T-helper 17 cell (primary cell): ENCODE measurements at regions not wholly inside any gene's neighbourhood (a gene's known extent, or its start where the extent isn't known, plus 50 kb on each side); places are given as distances from the start of the nearest gene placed in this dataset.

ENCODE experiments used
- ATAC-seq: fragments of 150-1000 bp; cut with Tn5 transposase; 2 replicates; pipeline ENCODE4 v1.10.0; 2021; ENCODE audit warnings: mild to moderate bottlenecking, moderate library complexity
- DNase-seq, 3 donors: peaks; one replicate each; pipeline versions ENCODE4 v3.0.0 to v3.0.0-alpha.2; 2020 to 2021
- H3K9me3 ChIP-seq: one replicate; pipeline ENCODE4 v1.7.0; 2013; ENCODE audit warnings: low read length, mild to moderate bottlenecking; ENCODE audit not compliant: control insufficient read depth, poor library complexity, severe bottlenecking
- H3K27ac Mint-ChIP-seq: one replicate; pipeline ENCODE4 v1.8.0; 2022; ENCODE audit warnings: mild to moderate bottlenecking, moderate library complexity, mixed read lengths
- H3K27me3 Mint-ChIP-seq: one replicate; pipeline ENCODE4 v1.8.0; 2022; ENCODE audit warnings: mixed read lengths
- H3K36me3 Mint-ChIP-seq: one replicate; pipeline ENCODE4 v1.8.0; 2022; ENCODE audit warnings: low read depth, mixed read lengths
- H3K4me1 Mint-ChIP-seq: one replicate; pipeline ENCODE4 v1.8.0; 2022; ENCODE audit warnings: mild to moderate bottlenecking, mixed read lengths
- H3K4me3 Mint-ChIP-seq: one replicate; pipeline ENCODE4 v1.8.0; 2022; ENCODE audit warnings: mild to moderate bottlenecking, moderate library complexity, mixed read lengths

- Mint-ChIP-seq H3K4me1 (no peaks in the 10 kb centered on the region), H3K36me3 (no peaks in the 10 kb centered on the region), H3K27me3 (no peaks in the 10 kb centered on the region), H3K4me3 (no peak overlapping the region), H3K27ac (no peak overlapping the region)
- no peak for DNase-seq
- no peaks in the 10 kb centered on the region for H3K9me3 ChIP-seq
- no peak for ATAC-seq
Measured at GRCh38 chr6:113092795-113093194, 745.7 kb downstream of the RFPL4B start.

- Mint-ChIP-seq H3K27me3 (no peaks in the 10 kb centered on the region), H3K4me1 (no peaks in the 10 kb centered on the region), H3K4me3 (no peak overlapping the region), H3K27ac (no peak overlapping the region), H3K36me3 (no peaks in the 10 kb centered on the region)
- DNase-seq (no peak), ATAC-seq (no peak)
- H3K9me3 ChIP-seq = no peaks in the 10 kb centered on the region
Measured at GRCh38 chr6:113094779-113095178, 747.6 kb downstream of the RFPL4B start.

- DNase-seq = no peak
- H3K27ac Mint-ChIP-seq = no peak overlapping the region
- H3K9me3 ChIP-seq = no peaks in the 10 kb centered on the region
- H3K27me3 Mint-ChIP-seq = no peaks in the 10 kb centered on the region
- no peak for ATAC-seq
- H3K36me3 Mint-ChIP-seq = no peaks in the 10 kb centered on the region
- no peak overlapping the region for H3K4me3 Mint-ChIP-seq
- H3K4me1 Mint-ChIP-seq = no peaks in the 10 kb centered on the region
Measured at GRCh38 chr6:113095841-113096240, 748.7 kb downstream of the RFPL4B start.

GRCh38 chr6:113102761-113103160 is 754.4 kb upstream of the MARCKS start:
- H3K9me3 ChIP-seq = no peaks in the 10 kb centered on the region
- Mint-ChIP-seq H3K27me3 (no peaks in the 10 kb centered on the region), H3K27ac (no peak overlapping the region), H3K4me1 (no peaks in the 10 kb centered on the region), H3K4me3 (no peak overlapping the region), H3K36me3 (no peaks in the 10 kb centered on the region)
- no peak for ATAC-seq
- DNase-seq = no peak

GRCh38 chr6:113103634-113104361 is 753.3 kb upstream of the MARCKS start:
- no peaks in the 10 kb centered on the region for H3K9me3 ChIP-seq
- H3K27ac Mint-ChIP-seq = no peak overlapping the region
- H3K4me3 Mint-ChIP-seq = no peak overlapping the region
- no peaks in the 10 kb centered on the region for H3K27me3 Mint-ChIP-seq
- no peaks in the 10 kb centered on the region for H3K4me1 Mint-ChIP-seq
- DNase-seq = no peak
- ATAC-seq = no peak
- H3K36me3 Mint-ChIP-seq = no peaks in the 10 kb centered on the region

GRCh38 chr6:113104541-113104940 is 752.6 kb upstream of the MARCKS start:
- H3K27ac Mint-ChIP-seq = no peak overlapping the region
- ATAC-seq = no peak

GRCh38 chr6:113104951-113105350 is 752.2 kb upstream of the MARCKS start:
- H3K4me3 Mint-ChIP-seq = no peak overlapping the region
- H3K36me3 Mint-ChIP-seq = no peaks in the 10 kb centered on the region
- no peaks in the 10 kb centered on the region for H3K9me3 ChIP-seq
- H3K4me1 Mint-ChIP-seq = no peaks in the 10 kb centered on the region
- no peaks in the 10 kb centered on the region for H3K27me3 Mint-ChIP-seq
- ATAC-seq (no peak), DNase-seq (no peak)
- no peak overlapping the region for H3K27ac Mint-ChIP-seq

More at GRCh38 chr6:113104541-113104940, 752.6 kb upstream of the MARCKS start:
- no peaks in the 10 kb centered on the region for H3K27me3 Mint-ChIP-seq
- DNase-seq = no peak
- no peaks in the 10 kb centered on the region for H3K9me3 ChIP-seq
- no peaks in the 10 kb centered on the region for H3K36me3 Mint-ChIP-seq
- no peaks in the 10 kb centered on the region for H3K4me1 Mint-ChIP-seq
- no peak overlapping the region for H3K4me3 Mint-ChIP-seq

GRCh38 chr6:113110211-113110610 is 746.9 kb upstream of the MARCKS start:
- DNase-seq (no peak), ATAC-seq (no peak)
- H3K27me3 Mint-ChIP-seq = no peaks in the 10 kb centered on the region
- H3K4me3 Mint-ChIP-seq = no peak overlapping the region
- H3K9me3 ChIP-seq = no peaks in the 10 kb centered on the region
- no peaks in the 10 kb centered on the region for H3K4me1 Mint-ChIP-seq
- no peak overlapping the region for H3K27ac Mint-ChIP-seq
- no peaks in the 10 kb centered on the region for H3K36me3 Mint-ChIP-seq

- no peak for DNase-seq
- ATAC-seq = no peak
- H3K4me3 Mint-ChIP-seq = no peak overlapping the region
- H3K27me3 Mint-ChIP-seq = no peaks in the 10 kb centered on the region
- H3K27ac Mint-ChIP-seq = no peak overlapping the region
- H3K9me3 ChIP-seq = no peaks in the 10 kb centered on the region
- no peaks in the 10 kb centered on the region for H3K4me1 Mint-ChIP-seq
- H3K36me3 Mint-ChIP-seq = no peaks in the 10 kb centered on the region
Measured at GRCh38 chr6:113111550-113111949, 745.6 kb upstream of the MARCKS start.

- H3K27me3 Mint-ChIP-seq = no peaks in the 10 kb centered on the region
- DNase-seq (no peak), ATAC-seq (no peak)
- H3K36me3 Mint-ChIP-seq = no peaks in the 10 kb centered on the region
- no peaks in the 10 kb centered on the region for H3K4me1 Mint-ChIP-seq
- H3K9me3 ChIP-seq = no peaks in the 10 kb centered on the region
- no peak overlapping the region for H3K27ac Mint-ChIP-seq
- H3K4me3 Mint-ChIP-seq = no peak overlapping the region
Measured at GRCh38 chr6:113112086-113112485, 745.1 kb upstream of the MARCKS start.

- no peak overlapping the region for H3K27ac Mint-ChIP-seq
- DNase-seq (no peak), ATAC-seq (no peak)
- no peak overlapping the region for H3K4me3 Mint-ChIP-seq
- H3K36me3 Mint-ChIP-seq = no peaks in the 10 kb centered on the region
- no peaks in the 10 kb centered on the region for H3K9me3 ChIP-seq
- no peaks in the 10 kb centered on the region for H3K27me3 Mint-ChIP-seq
- no peaks in the 10 kb centered on the region for H3K4me1 Mint-ChIP-seq
Measured at GRCh38 chr6:113115196-113115595, 741.9 kb upstream of the MARCKS start.

- no peak overlapping the region for H3K4me3 Mint-ChIP-seq
- no peak for ATAC-seq
- H3K27me3 Mint-ChIP-seq = no peaks in the 10 kb centered on the region
- no peak overlapping the region for H3K27ac Mint-ChIP-seq
- no peaks in the 10 kb centered on the region for H3K9me3 ChIP-seq
- no peaks in the 10 kb centered on the region for H3K4me1 Mint-ChIP-seq
- no peaks in the 10 kb centered on the region for H3K36me3 Mint-ChIP-seq
- no peak for DNase-seq
Measured at GRCh38 chr6:113120224-113120581, 736.9 kb upstream of the MARCKS start.

GRCh38 chr6:113120582-113121285 is 736.4 kb upstream of the MARCKS start:
- ATAC-seq = no peak

GRCh38 chr6:113121571-113121970 is 735.6 kb upstream of the MARCKS start:
- no peaks in the 10 kb centered on the region for H3K4me1 Mint-ChIP-seq
- H3K27ac Mint-ChIP-seq = no peak overlapping the region
- no peak for ATAC-seq
- H3K9me3 ChIP-seq = no peaks in the 10 kb centered on the region
- H3K4me3 Mint-ChIP-seq = no peak overlapping the region
- H3K36me3 Mint-ChIP-seq = no peaks in the 10 kb centered on the region
- no peak for DNase-seq
- no peaks in the 10 kb centered on the region for H3K27me3 Mint-ChIP-seq

More at GRCh38 chr6:113120582-113121285, 736.4 kb upstream of the MARCKS start:
- H3K36me3 Mint-ChIP-seq = no peaks in the 10 kb centered on the region
- no peak overlapping the region for H3K4me3 Mint-ChIP-seq
- H3K27ac Mint-ChIP-seq = no peak overlapping the region
- DNase-seq = no peak
- H3K9me3 ChIP-seq = no peaks in the 10 kb centered on the region
- H3K27me3 Mint-ChIP-seq = no peaks in the 10 kb centered on the region
- H3K4me1 Mint-ChIP-seq = no peaks in the 10 kb centered on the region
